Lower lobe of right lung (tissue), 2 donors: ENCODE measurements at regions not wholly inside any gene's neighbourhood (a gene's known extent, or its start where the extent isn't known, plus 50 kb on each side); places are given as distances from the start of the nearest gene placed in this dataset.

Experiments used
- ATAC-seq, 2 donors: fragments of 200-7000 bp; cut with Tn5 transposase; one replicate each; pipeline ENCODE4 v1.9.1; 2020 to 2022; ENCODE audit warnings: mild to moderate bottlenecking in 2 of 2, moderate library complexity in 2 of 2
- DNase-seq: peaks from one replicate; pipeline ENCODE4 v3.0.0-alpha.2; 2020
- H3K27ac ChIP-seq: fragments of 200-600 bp; one replicate; pipeline ENCODE4 v1.8.0; 2022
- H3K27me3 ChIP-seq: fragments of 200-600 bp; one replicate; pipeline ENCODE4 v1.8.0; 2022; ENCODE audit warnings: low read depth
- H3K36me3 ChIP-seq: fragments of 200-600 bp; one replicate; pipeline ENCODE4 v1.8.0; 2022; ENCODE audit warnings: mild to moderate bottlenecking
- H3K4me1 ChIP-seq: fragments of 200-600 bp; one replicate; pipeline ENCODE4 v1.8.0; 2022
- H3K4me3 ChIP-seq: fragments of 200-600 bp; one replicate; pipeline ENCODE4 v1.8.0; 2022; ENCODE audit warnings: mild to moderate bottlenecking
- H3K9me3 ChIP-seq: fragments of 200-600 bp; one replicate; pipeline ENCODE4 v1.8.0; 2022
- CTCF ChIP-seq: fragments of 200-600 bp; IDR thresholded peaks from one replicate; pipeline ENCODE4 v1.8.0; 2022; ENCODE audit warnings: antibody characterized with exemption, mild to moderate bottlenecking
- intact Hi-C: fragments of 100-400 bp; cut with DNase I; formaldehyde crosslinking; loops from one replicate; pipeline ENCODE4 v1.11.0; 2022
- donor health status: DM: no; HTN: yes; CAD: no; lungs with severe emphysema.

- Histone ChIP-seq H3K4me3 (no peak overlapping the region), H3K9me3 (no peaks in the 10 kb centered on the region), H3K36me3 (no peaks in the 10 kb centered on the region), H3K27me3 (no peaks in the 10 kb centered on the region), H3K27ac (no peak overlapping the region), H3K4me1 (no peaks in the 10 kb centered on the region)
- intact Hi-C loops = no loop called here
- no peak for TF ChIP-seq CTCF
- DNase-seq (no peak), ATAC-seq (no peak)
Observed at GRCh38 chr13:73492811-73493210, 434.0 kb downstream of the KLF5 start.

DNA sequence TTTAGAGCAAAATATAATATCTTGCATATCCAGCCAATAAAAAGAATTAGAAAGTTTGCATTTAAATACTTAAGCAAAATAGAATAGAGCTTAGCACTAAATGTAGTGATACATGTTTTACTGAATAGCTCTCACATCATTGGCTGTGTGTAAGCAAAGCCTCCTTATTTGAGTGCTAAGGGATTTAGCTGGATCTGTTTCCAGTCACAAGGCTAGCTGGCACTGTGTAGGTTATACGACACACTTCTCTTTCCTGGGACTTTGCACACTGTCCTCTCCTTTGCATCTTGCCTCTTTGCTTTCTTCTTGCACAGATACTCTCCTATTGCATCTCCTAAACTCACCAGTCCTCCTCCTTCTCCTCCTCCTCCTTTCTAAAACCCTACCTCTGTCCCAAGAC lies 423.8 kb downstream of the KLF5 start:
- intact Hi-C loops = no loop called here
- no peak for TF ChIP-seq CTCF
- Histone ChIP-seq H3K4me3 (no peak overlapping the region), H3K9me3 (no peaks in the 10 kb centered on the region), H3K27ac (no peak overlapping the region), H3K27me3 (no peaks in the 10 kb centered on the region), H3K4me1 (no peaks in the 10 kb centered on the region), H3K36me3 (no peaks in the 10 kb centered on the region)
- DNase-seq = no peak
- ATAC-seq = no peak

- TF ChIP-seq CTCF = no peak
- no peaks in the 10 kb centered on the region for H3K27me3 ChIP-seq
- no peaks in the 10 kb centered on the region for H3K4me1 ChIP-seq
- no peaks in the 10 kb centered on the region for H3K36me3 ChIP-seq
- H3K27ac ChIP-seq = no peak overlapping the region
- no peak for ATAC-seq
- no peak for DNase-seq
- H3K9me3 ChIP-seq = no peaks in the 10 kb centered on the region
- intact Hi-C loops = no loop called here
- no peak overlapping the region for H3K4me3 ChIP-seq
Observed at GRCh38 chr13:73481886-73482445, 423.2 kb downstream of the KLF5 start.

GRCh38 chr13:73480779-73481559 lies 422.2 kb downstream of the KLF5 start:
- H3K4me3 ChIP-seq = no peak overlapping the region
- no peaks in the 10 kb centered on the region for H3K9me3 ChIP-seq
- ATAC-seq = no peak
- no peak for TF ChIP-seq CTCF
- intact Hi-C loops = no loop called here
- DNase-seq = no peak
- H3K27me3 ChIP-seq = no peaks in the 10 kb centered on the region
- no peak overlapping the region for H3K27ac ChIP-seq
- H3K36me3 ChIP-seq = no peaks in the 10 kb centered on the region
- H3K4me1 ChIP-seq = no peaks in the 10 kb centered on the region

- Histone ChIP-seq H3K4me3 (no peak overlapping the region), H3K9me3 (no peaks in the 10 kb centered on the region), H3K4me1 (no peaks in the 10 kb centered on the region), H3K27me3 (no peaks in the 10 kb centered on the region), H3K27ac (no peak overlapping the region), H3K36me3 (no peaks in the 10 kb centered on the region)
- DNase-seq (no peak), ATAC-seq (no peak)
- intact Hi-C loops = no loop called here
- no peak for TF ChIP-seq CTCF
Observed at GRCh38 chr13:73479856-73480255, 421.1 kb downstream of the KLF5 start.
